B cell (primary cell): ENCODE measurements at regions not wholly inside any gene's neighbourhood (a gene's known extent, or its start where the extent isn't known, plus 50 kb on each side); places are given as distances from the start of the nearest gene placed in this dataset.

ENCODE experiments used
- EZH2 ChIP-seq: IDR thresholded peaks from 2 replicates; pipeline ENCODE4 v1.6.1; 2012; ENCODE audit warnings: borderline replicate concordance, low read depth, mild to moderate bottlenecking, moderate library complexity, low read length; ENCODE audit not compliant: insufficient read depth, poor library complexity, severe bottlenecking
- TF ChIP-seq, protein P1 (sequence below): fragments of 200-600 bp; IDR thresholded peaks from one replicate; pipeline ENCODE4 v1.8.0; 2022; ENCODE audit warnings: antibody characterized with exemption, mild to moderate bottlenecking

- TF ChIP-seq, protein P1, sequence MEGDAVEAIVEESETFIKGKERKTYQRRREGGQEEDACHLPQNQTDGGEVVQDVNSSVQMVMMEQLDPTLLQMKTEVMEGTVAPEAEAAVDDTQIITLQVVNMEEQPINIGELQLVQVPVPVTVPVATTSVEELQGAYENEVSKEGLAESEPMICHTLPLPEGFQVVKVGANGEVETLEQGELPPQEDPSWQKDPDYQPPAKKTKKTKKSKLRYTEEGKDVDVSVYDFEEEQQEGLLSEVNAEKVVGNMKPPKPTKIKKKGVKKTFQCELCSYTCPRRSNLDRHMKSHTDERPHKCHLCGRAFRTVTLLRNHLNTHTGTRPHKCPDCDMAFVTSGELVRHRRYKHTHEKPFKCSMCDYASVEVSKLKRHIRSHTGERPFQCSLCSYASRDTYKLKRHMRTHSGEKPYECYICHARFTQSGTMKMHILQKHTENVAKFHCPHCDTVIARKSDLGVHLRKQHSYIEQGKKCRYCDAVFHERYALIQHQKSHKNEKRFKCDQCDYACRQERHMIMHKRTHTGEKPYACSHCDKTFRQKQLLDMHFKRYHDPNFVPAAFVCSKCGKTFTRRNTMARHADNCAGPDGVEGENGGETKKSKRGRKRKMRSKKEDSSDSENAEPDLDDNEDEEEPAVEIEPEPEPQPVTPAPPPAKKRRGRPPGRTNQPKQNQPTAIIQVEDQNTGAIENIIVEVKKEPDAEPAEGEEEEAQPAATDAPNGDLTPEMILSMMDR, result no peak
- no peak for TF ChIP-seq EZH2
Measured at GRCh38 chr10:123526356-123527064, 139.6 kb upstream of the GPR26 start.
